HG02970 (cell line): ENCODE measurements at regions not wholly inside any gene's neighbourhood (a gene's known extent, or its start where the extent isn't known, plus 50 kb on each side); places are given as distances from the start of the nearest gene placed in this dataset.
"Not testable (repeated sequence)": the region's sequence is repeated elsewhere in the genome, so short reads cannot be mapped to it uniquely, and the experiment has no call there.

Experiments used
- ATAC-seq: cut with Tn5 transposase; IDR thresholded peaks from one replicate; pipeline ENCODE4 v1.9.1; 2021; ENCODE audit warnings: mild to moderate bottlenecking, moderate library complexity, moderate number of reproducible peaks; ENCODE audit not compliant: unreplicated experiment, low FRiP score

DNA sequence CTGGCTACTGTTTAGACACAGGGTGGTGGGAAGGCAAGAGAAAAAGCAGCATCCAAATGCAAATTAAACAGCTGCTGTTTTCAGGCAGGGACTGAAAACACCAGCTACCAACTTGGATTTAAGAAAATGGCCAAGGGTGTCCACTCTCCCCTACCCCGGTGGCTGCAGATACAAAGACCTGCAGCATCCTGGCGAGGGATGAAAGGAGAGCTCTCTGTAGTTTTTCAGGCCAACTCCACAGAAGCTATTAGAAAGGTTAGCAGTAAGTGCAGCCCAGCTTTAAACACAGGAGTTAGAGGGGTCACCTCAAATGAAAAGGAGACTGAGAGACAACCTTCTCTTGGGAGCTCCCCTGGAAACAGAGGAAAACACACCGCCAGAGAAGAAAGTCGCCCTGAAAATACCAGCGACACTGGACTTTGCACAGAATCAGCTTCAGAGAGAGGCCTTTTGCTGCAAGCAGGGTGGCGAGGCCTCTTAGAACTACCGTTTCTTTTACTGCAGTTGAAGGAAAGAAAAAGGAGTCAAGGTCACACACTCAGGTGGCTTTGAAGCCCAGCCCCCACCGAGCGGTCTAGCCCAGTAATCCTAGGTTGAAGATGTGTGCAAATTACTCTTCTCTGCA, 74.4 kb upstream of the TIAM1 start:
- ATAC-seq = no peak

DNA sequence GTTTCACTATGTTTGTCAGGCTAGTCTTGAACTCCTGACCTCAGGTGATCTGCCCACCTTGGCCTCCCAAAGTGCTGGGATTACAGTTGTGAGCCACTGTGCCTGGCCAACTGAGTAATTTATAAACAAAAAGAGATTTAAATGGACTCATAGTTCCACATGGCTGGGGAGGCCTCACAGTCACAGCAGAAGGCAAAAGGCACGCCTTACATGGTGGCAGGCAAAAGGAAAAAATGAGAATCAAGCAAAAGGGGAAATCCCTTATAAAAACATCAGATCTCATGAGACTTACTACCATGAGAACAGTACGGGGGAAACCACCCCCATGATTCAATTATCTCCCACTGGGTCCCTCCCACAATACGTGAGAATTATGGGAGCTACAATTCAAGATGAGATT, 73.2 kb upstream of the TIAM1 start:
- not testable (repeated sequence) for ATAC-seq

DNA sequence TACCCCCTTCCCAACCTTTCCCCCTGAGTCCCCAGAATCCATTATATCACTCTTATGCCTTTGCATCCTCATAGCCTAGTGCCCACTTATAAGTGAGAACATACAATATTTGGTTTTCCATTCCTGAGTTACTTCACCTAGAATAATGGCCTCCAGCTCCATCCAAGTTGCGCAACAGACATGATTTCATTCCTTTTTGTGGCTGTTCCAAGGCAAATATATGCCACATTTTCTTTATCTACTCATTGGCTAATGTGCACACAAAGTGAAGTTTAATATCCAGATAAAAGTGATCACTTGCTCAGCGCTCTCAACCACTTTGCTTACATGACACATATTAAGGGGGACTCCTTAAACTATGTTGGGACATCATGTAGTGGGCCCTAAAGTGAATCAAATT, 72.4 kb upstream of the TIAM1 start:
- no peak for ATAC-seq

DNA sequence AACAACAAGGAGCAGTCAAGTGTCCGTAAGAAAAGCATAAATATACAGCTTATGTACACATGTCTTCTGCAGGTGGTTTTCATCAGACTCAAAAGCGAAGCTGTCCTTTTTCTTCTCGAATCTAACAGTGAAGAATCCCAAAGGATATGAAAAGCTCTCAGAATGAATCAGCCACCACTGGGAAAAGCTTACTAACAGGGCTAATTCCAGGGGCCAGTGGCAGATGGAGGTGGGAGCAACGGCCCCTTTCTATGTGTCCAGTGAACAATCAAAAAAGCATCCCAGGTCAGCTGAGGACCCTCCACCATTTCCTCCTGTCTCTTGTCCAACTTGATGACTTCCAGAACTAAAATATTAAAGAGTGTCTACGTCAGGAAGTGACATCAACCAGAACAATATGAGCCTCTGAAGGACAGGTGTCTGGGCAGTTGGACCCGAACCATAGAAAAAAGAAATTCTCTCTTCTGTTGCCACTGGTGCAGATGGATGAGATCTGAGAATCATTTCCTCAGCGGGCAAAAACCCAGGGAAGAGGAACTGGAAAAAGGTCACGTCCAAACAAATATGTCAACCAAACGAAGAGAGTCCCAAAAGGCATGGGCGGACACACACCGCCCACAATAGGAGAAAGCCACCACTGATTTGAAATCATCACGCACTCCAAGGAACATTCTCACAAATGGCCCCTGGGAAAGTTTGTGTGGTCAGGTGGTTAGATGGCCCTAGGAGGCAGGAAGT, 70.4 kb upstream of the TIAM1 start:
- no peak for ATAC-seq

DNA sequence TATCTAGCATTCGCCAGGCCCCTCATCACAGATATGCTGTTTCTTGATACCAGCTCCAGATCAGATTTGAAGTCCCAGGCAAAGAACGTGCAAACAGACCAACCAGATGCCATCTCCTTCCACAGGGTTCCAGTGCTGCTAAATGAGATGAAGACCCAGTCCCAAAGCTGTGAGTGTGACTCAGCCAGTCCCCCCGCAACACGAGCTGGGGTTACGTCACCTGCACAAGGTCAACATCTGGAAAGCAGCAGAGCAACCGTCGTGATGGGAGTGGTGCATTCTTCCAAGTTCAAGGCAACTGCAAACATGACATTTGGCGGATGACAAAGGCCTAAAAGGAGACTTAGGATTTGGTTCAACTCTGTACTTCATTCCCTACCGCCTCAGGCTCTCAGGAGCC, 69.6 kb upstream of the TIAM1 start:
- no peak for ATAC-seq

DNA sequence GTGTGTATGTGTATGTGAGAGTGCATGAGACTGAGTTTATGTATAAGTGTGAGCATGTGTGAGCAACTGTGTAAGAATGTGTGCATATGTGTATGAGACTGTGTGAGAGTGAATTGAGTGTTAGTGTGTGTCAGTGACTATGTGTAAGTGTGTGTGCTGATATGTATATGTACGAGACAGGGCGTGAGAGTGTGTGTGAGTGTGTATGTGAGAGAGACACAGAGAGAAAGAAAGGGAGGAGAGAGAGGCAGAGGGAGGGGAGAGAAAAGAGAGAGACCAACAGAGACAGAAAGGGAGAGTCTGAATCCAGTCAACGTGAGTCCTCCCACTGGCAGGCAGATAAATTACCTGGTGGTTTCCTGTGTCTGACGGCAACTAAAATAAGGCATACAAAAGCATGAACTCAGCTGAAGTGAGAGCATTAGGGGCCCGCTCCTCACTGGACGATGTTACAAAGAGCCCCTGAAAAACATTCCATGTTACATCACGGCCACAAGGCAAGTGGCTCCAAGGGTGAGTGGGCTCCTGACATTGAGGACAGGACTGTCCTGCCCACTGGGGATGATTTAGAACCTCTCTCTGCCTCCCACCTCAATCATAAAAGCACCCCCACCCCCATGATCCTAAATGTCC, 66.6 kb upstream of the TIAM1 start:
- ATAC-seq = no peak

DNA sequence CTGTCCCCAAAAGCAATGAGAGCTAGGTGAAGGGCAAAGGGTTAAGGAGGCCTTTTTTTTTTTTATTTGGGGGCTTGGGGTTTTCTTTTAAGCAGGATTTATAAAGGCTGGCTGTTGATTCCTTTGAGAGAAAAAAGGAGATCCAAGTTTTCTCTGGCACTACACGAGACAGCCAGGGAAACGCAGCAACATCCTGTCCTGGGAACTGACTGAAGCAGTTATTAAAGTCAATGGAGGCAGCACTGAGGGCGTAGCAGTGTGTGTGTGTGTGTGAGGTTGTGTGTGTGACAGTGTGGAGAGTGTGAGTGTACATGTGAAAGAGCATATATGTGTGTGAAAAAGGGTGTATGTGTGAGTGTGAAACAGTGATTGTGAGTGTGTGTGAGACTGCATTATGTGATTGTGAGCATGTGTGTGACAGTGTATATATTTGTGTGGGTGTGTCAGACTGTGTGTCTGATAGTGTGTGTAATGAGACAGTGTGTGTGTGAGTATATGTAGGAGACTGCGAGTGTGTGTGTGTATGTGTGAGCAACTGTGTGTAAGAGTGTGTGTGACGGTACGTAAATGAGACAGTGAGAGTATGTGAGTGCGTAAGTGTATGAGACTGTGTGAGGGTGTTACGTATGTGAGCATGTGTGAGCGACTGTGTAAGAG, 65.9 kb upstream of the TIAM1 start:
- ATAC-seq = no peak

DNA sequence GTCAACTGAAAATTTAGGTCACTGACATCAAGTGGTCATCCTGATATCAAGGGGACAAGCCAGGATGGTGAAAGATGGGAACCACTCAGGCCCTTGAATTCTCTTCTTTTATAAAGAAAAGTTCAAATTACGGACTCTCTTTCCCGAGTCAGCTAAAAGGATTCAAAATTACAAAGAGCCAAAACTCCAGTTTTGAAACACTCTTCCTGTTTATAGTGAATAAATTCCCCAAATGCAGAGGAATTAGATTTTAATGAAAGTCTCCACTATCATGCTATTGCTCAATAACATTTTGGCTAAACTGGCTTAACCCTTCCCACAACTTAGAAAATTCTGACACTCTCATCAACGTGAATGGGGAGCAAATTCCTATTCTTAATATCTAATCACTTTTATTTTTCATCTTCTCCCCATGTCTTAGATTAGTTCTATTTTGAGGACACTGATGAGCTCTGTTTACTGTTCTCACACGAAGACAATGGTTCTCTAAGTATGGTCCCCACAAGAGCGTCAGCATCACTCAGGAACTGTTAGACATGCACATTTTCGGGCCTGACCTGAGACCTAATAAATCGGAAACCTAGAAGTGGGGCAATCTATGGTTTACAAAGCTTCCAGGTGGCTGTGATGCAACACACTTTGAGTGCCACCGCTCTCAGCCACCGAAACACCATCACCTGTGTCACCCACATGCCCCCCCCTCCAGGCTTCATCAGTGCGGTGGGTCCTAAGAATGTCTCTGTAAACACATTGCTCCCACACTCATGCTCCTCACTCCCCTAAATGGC, 64.4 kb upstream of the TIAM1 start:
- ATAC-seq = no peak

DNA sequence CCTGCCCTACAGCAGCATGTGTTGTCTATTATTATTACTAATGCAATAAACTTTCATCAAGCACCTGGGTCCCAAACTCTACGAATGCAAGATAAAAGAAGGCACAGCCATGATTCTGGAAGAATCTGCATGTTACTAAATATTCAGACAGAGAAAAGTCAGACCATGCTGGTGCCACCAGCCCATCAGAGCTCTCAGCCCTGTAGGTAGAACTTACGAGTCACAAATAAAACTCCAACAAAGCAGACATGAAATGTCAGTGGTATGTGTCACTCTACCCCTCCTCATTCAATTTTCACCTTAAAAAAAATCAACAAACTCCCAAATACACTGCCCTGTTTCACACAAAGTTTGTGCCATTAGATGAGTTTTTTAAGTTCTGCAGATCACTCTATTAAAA, 62.4 kb upstream of the TIAM1 start:
- ATAC-seq = no peak

DNA sequence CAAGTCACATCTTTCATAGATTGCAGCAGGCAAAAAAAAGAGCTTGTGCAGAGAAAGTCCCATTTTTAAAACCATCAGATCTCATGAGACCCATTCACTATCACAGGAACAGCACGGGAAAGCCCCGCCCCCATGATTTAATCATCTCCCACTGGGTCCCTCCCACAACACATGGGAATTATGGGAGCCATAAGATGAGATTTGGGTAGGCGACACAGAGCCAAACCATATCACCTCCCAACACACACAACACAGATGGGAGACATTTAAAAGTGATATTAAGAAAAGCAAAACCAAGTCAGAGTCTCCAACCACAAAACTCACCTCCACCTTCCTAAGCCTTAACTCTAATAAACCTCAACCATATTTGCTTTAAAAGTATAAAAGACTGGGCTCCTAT, 61.5 kb upstream of the TIAM1 start:
- no peak for ATAC-seq

DNA sequence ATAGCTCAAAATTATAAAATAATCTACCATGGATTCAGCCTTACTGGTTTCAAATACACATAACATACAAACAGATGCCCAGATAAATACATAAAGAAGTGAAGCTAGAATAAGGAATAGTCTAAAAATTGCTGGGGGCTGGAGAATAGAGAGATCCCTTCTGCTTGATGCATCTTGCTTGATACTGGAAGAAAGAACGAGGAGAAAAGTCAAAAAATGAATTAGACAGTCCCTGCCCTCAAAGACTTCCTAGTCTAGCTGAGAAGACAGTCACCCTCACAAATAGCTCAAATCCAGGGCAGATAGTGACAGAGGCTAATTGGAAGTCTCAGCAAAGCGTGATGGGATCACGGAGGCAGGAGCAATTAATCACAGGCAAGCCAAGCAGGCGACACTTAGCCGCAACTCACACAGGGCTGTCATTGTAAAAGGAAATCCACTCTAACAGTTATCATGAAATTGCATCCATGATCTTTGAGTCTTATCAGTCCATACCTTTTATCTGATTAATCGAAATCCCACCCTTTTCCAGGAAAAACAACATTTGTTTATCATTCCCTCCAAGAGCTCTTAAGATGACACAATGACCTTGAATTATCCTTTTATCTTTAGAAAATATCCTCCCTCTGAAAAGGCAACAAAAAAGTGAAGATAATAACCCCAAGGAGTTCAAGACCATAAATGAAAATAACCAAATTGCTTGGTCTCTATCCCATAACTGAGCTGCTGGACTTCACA, 59.7 kb upstream of the TIAM1 start:
- ATAC-seq = no peak

DNA sequence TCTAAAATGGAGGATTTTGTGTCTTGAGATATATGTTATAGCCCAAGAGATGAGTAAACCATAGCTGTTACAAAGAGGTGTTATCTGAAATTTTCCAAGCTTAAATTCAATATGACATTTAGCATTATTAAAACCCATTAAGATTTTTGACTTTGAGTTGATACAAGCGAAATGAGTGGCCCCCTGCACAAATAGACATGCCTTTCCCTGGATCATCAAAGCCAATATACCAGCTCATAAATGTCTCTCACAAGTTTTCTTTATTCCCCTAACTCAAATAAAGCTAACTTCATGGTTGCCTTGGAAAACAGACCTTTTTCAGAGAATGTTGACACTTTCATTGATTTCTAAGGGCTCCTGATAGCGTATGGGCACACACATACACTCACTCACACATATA, 55.5 kb upstream of the TIAM1 start:
- no peak for ATAC-seq

DNA sequence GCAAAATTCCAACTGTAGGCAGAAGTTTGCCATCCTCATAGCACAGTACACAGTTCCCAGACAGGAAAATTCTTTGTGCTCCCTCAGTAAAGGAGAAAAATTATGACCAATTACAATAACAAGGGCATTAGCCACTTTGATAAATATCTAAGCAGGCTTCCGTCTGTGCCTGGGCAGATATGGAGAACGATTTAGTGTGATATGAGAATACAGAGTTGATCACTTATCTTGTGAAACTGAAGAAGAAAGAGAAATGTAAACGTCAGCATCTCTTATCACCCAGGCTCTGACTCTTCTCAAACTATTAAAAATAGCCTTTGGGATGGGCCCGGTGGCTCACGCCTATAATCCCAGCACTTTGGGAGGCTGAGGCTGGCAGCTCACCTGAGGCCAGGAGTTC, 54.5 kb upstream of the TIAM1 start:
- ATAC-seq = no peak

DNA sequence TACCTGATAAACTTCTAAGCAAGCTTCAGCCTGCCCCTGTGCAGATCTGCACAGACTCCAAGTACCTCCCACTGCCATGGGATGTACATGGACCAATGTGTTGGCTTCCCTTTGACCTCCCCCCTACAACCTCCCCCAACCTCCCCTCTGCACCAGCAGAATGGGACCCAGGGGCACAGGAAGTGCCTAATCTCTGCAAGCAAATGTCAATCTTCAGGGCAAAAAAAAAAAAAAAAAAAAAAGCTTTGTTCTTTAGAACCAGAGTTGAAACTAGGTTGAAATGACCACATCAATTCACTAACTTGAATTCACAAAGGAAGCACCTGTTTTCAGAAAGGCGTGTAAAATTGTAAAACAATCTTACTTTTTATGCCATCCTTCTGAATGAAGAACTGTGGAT, 53.9 kb upstream of the TIAM1 start:
- no peak for ATAC-seq

DNA sequence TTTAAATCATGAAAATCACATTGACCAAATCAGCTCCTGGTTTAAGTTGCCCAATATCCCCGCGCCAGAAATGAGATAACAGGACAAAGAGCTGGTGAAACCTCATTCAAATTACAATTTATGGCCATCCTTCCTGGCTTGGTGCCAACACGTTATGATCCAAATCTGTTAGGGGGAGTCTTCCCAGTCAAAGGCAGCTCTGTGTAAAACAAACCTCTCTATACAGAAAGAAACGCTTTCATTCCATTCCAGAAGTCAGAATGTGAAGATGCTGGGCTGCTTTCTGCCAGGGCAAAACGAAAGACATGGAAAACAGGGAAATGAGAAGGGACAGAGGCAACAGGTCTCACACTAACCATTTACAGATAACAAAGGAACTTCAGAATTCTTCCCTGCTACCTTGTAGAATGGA, 53.5 kb upstream of the TIAM1 start:
- no peak for ATAC-seq

DNA sequence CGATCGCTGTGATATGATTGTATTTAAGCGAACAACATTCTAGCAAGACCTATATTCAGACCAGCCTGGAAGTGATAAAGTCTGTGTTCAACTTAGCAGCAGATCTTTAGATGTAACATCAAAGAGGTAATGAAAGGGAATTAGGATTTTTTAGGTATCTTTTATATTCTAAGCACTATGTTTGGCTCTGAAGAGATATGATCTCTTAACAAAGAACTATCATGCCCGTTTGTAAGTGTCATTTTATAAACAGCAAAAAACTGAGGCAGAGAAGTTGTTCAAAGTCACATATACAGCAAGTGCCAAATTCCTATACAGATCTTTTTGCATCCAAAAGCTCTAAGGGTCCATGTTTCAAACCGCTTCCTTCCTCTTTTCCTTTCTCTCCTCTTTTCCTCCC, 53.0 kb upstream of the TIAM1 start:
- ATAC-seq = no peak

DNA sequence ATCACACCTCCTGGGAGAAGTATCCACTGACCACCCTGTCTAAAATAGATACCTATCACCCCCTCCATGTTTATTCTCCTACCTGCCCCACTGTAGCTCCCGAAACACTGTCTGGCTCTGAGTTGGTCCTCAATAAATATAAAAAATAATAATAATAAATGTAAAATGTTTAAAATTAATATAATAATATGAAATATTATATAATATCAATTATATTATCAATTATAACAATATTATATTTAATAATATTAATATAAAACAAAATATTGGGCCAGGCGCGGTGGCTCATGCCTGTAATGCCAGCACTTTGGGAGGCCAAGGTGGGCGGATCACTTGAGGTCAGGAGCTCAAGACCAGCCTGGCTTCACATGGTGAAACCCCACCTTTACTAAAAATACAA, 52.3 kb upstream of the TIAM1 start:
- no peak for ATAC-seq

DNA sequence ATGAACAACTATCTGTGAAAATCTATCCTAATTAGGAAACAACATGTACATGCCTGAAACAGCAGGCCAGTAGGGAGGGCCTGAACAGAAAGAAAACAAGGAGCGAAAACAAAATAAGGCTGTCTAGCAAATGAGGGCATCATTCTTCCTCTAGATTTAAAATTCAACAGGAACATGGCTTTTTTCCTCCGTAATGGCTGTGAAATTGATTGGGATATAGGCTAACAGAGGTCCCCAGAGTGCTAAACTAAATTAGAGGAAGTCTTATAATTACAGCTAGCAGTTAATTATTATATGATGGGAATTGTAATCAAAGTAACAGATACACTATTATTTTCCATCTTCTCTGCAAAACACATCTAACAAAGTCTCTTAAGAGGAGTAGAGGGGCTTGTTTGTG, 51.7 kb upstream of the TIAM1 start:
- no peak for ATAC-seq

DNA sequence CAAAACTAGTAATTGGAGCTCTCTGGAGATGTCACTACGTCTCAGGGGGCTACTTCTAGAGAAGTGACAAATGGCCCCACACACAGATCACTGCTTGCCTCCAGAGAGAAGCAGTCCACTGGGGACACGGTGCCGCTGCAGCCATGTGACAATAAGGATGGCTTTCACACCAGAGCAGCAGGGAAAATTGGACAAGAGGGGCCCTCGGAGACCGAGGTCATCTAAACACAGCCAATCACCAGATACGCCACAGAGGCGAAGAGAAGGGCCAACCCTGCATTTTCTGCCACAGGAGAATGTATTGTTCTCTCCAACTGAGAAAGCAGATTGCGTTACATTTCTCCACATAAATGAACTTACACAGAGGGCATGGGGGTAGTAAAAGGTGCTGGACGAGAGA, 51.2 kb upstream of the TIAM1 start:
- no peak for ATAC-seq

DNA sequence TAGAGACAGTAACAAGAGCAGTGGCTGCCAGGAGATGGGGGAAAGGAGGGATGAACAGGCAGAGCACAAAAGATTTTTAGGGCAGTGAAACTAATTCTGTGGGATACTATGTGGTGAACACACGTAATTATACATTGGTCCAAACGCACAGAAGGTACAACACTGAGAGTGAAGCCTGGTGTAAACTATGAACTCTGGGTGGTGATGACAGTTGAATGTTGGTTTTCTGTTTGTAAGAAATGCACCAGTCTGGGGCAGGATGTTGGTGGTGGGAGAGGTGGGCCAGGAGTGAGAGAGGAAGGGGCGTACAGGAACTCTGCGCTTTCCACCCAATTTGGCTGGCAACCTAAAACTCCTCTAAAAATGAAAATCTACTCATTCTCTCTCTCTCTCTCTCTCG, 50.2 kb upstream of the TIAM1 start:
- no peak for ATAC-seq
